ENCODE measurements at regions not wholly inside any gene's neighbourhood (a gene's known extent, or its start where the extent isn't known, plus 50 kb on each side); places are given as distances from the start of the nearest gene placed in this dataset.
A peak's percentile ranks its signal among the peaks of the same experiment; 100 is the strongest.

GRCh38 chr9:12874395-12874794 lies 99.6 kb downstream of the LURAP1L start:
- no peaks in the 10 kb centered on the region for H3K36me3 ChIP-seq (ENCODE audit: control insufficient read depth in 2 of 2, insufficient read depth in 2 of 2, low read length in 2 of 2)
- H3K4me1 ChIP-seq (ENCODE audit: control insufficient read depth, insufficient read depth, low read length): no peaks in the 10 kb centered on the region
- H3K27ac ChIP-seq (ENCODE audit: low read length): no peak overlapping the region
- no peak overlapping the region for H3K4me3 ChIP-seq (ENCODE audit: low read length in 2 of 2)
- no peaks in the 10 kb centered on the region for H3K9me3 ChIP-seq (ENCODE audit: control insufficient read depth in 2 of 2, low read length in 2 of 2)
- no peak overlapping the region for H3K9ac ChIP-seq (ENCODE audit: low read length in 2 of 2)
- no peaks in the 10 kb centered on the region for H3K27me3 ChIP-seq (ENCODE audit: control insufficient read depth in 1 of 2, insufficient read depth in 2 of 2, low read length in 2 of 2)

- no peak overlapping the region for H3K27ac ChIP-seq (ENCODE audit: low read length)
- no peaks in the 10 kb centered on the region for H3K4me1 ChIP-seq (ENCODE audit: control insufficient read depth, insufficient read depth, low read length)
- H3K4me3 ChIP-seq (ENCODE audit: low read length in 2 of 2): no peak overlapping the region
- H3K27me3 ChIP-seq (ENCODE audit: control insufficient read depth in 1 of 2, insufficient read depth in 2 of 2, low read length in 2 of 2): no peaks in the 10 kb centered on the region
- no peaks in the 10 kb centered on the region for H3K9me3 ChIP-seq (ENCODE audit: control insufficient read depth in 2 of 2, low read length in 2 of 2)
- no peak overlapping the region for H3K9ac ChIP-seq (ENCODE audit: low read length in 2 of 2)
- no peaks in the 10 kb centered on the region for H3K36me3 ChIP-seq (ENCODE audit: control insufficient read depth in 2 of 2, insufficient read depth in 2 of 2, low read length in 2 of 2)
These were observed 100.4 kb downstream of the LURAP1L start for GRCh38 chr9:12875191-12875590.

GRCh38 chr9:12876872-12877271 lies 102.1 kb downstream of the LURAP1L start:
- Histone ChIP-seq H3K27ac (ENCODE audit: low read length) (no peak overlapping the region), H3K9ac (ENCODE audit: low read length in 2 of 2) (no peak overlapping the region), H3K9me3 (ENCODE audit: control insufficient read depth in 2 of 2, low read length in 2 of 2) (no peaks in the 10 kb centered on the region), H3K36me3 (ENCODE audit: control insufficient read depth in 2 of 2, insufficient read depth in 2 of 2, low read length in 2 of 2) (no peaks in the 10 kb centered on the region), H3K4me1 (ENCODE audit: control insufficient read depth, insufficient read depth, low read length) (peaks cover 4% of the 10 kb centered on the region), H3K27me3 (ENCODE audit: control insufficient read depth in 1 of 2, insufficient read depth in 2 of 2, low read length in 2 of 2) (no peaks in the 10 kb centered on the region), H3K4me3 (ENCODE audit: low read length in 2 of 2) (no peak overlapping the region)

GRCh38 chr9:12878351-12878978 lies 103.6 kb downstream of the LURAP1L start:
- Histone ChIP-seq H3K36me3 (ENCODE audit: control insufficient read depth in 2 of 2, insufficient read depth in 2 of 2, low read length in 2 of 2) (no peaks in the 10 kb centered on the region), H3K4me1 (ENCODE audit: control insufficient read depth, insufficient read depth, low read length) (peaks cover 4% of the 10 kb centered on the region), H3K9ac (ENCODE audit: low read length in 2 of 2) (no peak overlapping the region), H3K27ac (ENCODE audit: low read length) (no peak overlapping the region), H3K27me3 (ENCODE audit: control insufficient read depth in 1 of 2, insufficient read depth in 2 of 2, low read length in 2 of 2) (no peaks in the 10 kb centered on the region), H3K9me3 (ENCODE audit: control insufficient read depth in 2 of 2, low read length in 2 of 2) (no peaks in the 10 kb centered on the region), H3K4me3 (ENCODE audit: low read length in 2 of 2) (no peak overlapping the region)

- no peaks in the 10 kb centered on the region for H3K27me3 ChIP-seq (ENCODE audit: control insufficient read depth in 1 of 2, insufficient read depth in 2 of 2, low read length in 2 of 2)
- H3K4me1 ChIP-seq (ENCODE audit: control insufficient read depth, insufficient read depth, low read length): peaks cover 4% of the 10 kb centered on the region
- H3K9me3 ChIP-seq (ENCODE audit: control insufficient read depth in 2 of 2, low read length in 2 of 2): no peaks in the 10 kb centered on the region
- no peak overlapping the region for H3K27ac ChIP-seq (ENCODE audit: low read length)
- H3K9ac ChIP-seq (ENCODE audit: low read length in 2 of 2): no peak overlapping the region
- H3K36me3 ChIP-seq (ENCODE audit: control insufficient read depth in 2 of 2, insufficient read depth in 2 of 2, low read length in 2 of 2): no peaks in the 10 kb centered on the region
- no peak overlapping the region for H3K4me3 ChIP-seq (ENCODE audit: low read length in 2 of 2)
These were observed 105.1 kb downstream of the LURAP1L start for GRCh38 chr9:12879961-12880360.

GRCh38 chr9:12880406-12881015 lies 105.7 kb downstream of the LURAP1L start:
- Histone ChIP-seq H3K4me1 (ENCODE audit: control insufficient read depth, insufficient read depth, low read length) (peaks cover 4% of the 10 kb centered on the region), H3K36me3 (ENCODE audit: control insufficient read depth in 2 of 2, insufficient read depth in 2 of 2, low read length in 2 of 2) (no peaks in the 10 kb centered on the region), H3K27ac (ENCODE audit: low read length) (no peak overlapping the region), H3K9me3 (ENCODE audit: control insufficient read depth in 2 of 2, low read length in 2 of 2) (no peaks in the 10 kb centered on the region), H3K4me3 (ENCODE audit: low read length in 2 of 2) (no peak overlapping the region), H3K27me3 (ENCODE audit: control insufficient read depth in 1 of 2, insufficient read depth in 2 of 2, low read length in 2 of 2) (no peaks in the 10 kb centered on the region), H3K9ac (ENCODE audit: low read length in 2 of 2) (no peak overlapping the region)

- Histone ChIP-seq H3K4me1 (ENCODE audit: control insufficient read depth, insufficient read depth, low read length) (peaks cover 4% of the 10 kb centered on the region), H3K27me3 (ENCODE audit: control insufficient read depth in 1 of 2, insufficient read depth in 2 of 2, low read length in 2 of 2) (no peaks in the 10 kb centered on the region), H3K9ac (ENCODE audit: low read length in 2 of 2) (no peak overlapping the region), H3K36me3 (ENCODE audit: control insufficient read depth in 2 of 2, insufficient read depth in 2 of 2, low read length in 2 of 2) (no peaks in the 10 kb centered on the region), H3K4me3 (ENCODE audit: low read length in 2 of 2) (peak overlapping the region in 1 of 2 donors; percentile 23), H3K27ac (ENCODE audit: low read length) (no peak overlapping the region), H3K9me3 (ENCODE audit: control insufficient read depth in 2 of 2, low read length in 2 of 2) (no peaks in the 10 kb centered on the region)
These were observed 107.6 kb downstream of the LURAP1L start for GRCh38 chr9:12882430-12882829.

GRCh38 chr9:12884736-12885395 lies 110.0 kb downstream of the LURAP1L start:
- no peak overlapping the region for H3K4me3 ChIP-seq (ENCODE audit: low read length in 2 of 2)
- H3K36me3 ChIP-seq (ENCODE audit: control insufficient read depth in 2 of 2, insufficient read depth in 2 of 2, low read length in 2 of 2): no peaks in the 10 kb centered on the region

GRCh38 chr9:12889402-12890106 lies 114.7 kb downstream of the LURAP1L start:
- Histone ChIP-seq H3K9ac (ENCODE audit: low read length in 2 of 2) (no peak overlapping the region), H3K27me3 (ENCODE audit: control insufficient read depth in 1 of 2, insufficient read depth in 2 of 2, low read length in 2 of 2) (no peaks in the 10 kb centered on the region), H3K4me1 (ENCODE audit: control insufficient read depth, insufficient read depth, low read length) (no peaks in the 10 kb centered on the region), H3K27ac (ENCODE audit: low read length) (no peak overlapping the region), H3K4me3 (ENCODE audit: low read length in 2 of 2) (no peak overlapping the region), H3K9me3 (ENCODE audit: control insufficient read depth in 2 of 2, low read length in 2 of 2) (no peaks in the 10 kb centered on the region), H3K36me3 (ENCODE audit: control insufficient read depth in 2 of 2, insufficient read depth in 2 of 2, low read length in 2 of 2) (no peaks in the 10 kb centered on the region)

More at GRCh38 chr9:12884736-12885395, 110.0 kb downstream of the LURAP1L start:
- no peak overlapping the region for H3K27ac ChIP-seq (ENCODE audit: low read length)
- peaks cover 4% of the 10 kb centered on the region for H3K4me1 ChIP-seq (ENCODE audit: control insufficient read depth, insufficient read depth, low read length)
- H3K9me3 ChIP-seq (ENCODE audit: control insufficient read depth in 2 of 2, low read length in 2 of 2): no peaks in the 10 kb centered on the region
- H3K27me3 ChIP-seq (ENCODE audit: control insufficient read depth in 1 of 2, insufficient read depth in 2 of 2, low read length in 2 of 2): no peaks in the 10 kb centered on the region
- H3K9ac ChIP-seq (ENCODE audit: low read length in 2 of 2): no peak overlapping the region

GRCh38 chr9:12891588-12891987 lies 116.8 kb downstream of the LURAP1L start:
- Histone ChIP-seq H3K27ac (ENCODE audit: low read length) (no peak overlapping the region), H3K27me3 (ENCODE audit: control insufficient read depth in 1 of 2, insufficient read depth in 2 of 2, low read length in 2 of 2) (no peaks in the 10 kb centered on the region), H3K9ac (ENCODE audit: low read length in 2 of 2) (no peak overlapping the region), H3K4me3 (ENCODE audit: low read length in 2 of 2) (no peak overlapping the region), H3K4me1 (ENCODE audit: control insufficient read depth, insufficient read depth, low read length) (no peaks in the 10 kb centered on the region), H3K36me3 (ENCODE audit: control insufficient read depth in 2 of 2, insufficient read depth in 2 of 2, low read length in 2 of 2) (no peaks in the 10 kb centered on the region), H3K9me3 (ENCODE audit: control insufficient read depth in 2 of 2, low read length in 2 of 2) (no peaks in the 10 kb centered on the region)

Data from stomach smooth muscle (tissue), 2 donors.